Aorta (tissue), 5 donors: ENCODE measurements at regions not wholly inside any gene's neighbourhood (a gene's known extent, or its start where the extent isn't known, plus 50 kb on each side); places are given as distances from the start of the nearest gene placed in this dataset.

Experiments
- ATAC-seq: fragments of 200-7000 bp; cut with Tn5 transposase; one replicate; pipeline ENCODE4 v1.9.1; 2022; ENCODE audit warnings: moderate library complexity; ENCODE audit not compliant: low FRiP score
- DNase-seq, 2 donors: peaks; one replicate each; pipeline ENCODE4 v3.0.0-alpha.2; 2020
- H3K27ac ChIP-seq, 2 donors: one replicate each; pipeline ENCODE4 v1.5.1; 2013; ENCODE audit warnings: low read length in 2 of 2, mild to moderate bottlenecking in 2 of 2, moderate library complexity in 2 of 2, control low read depth in 1 of 2, inconsistent platforms in 1 of 2, low read depth in 1 of 2
- H3K27me3 ChIP-seq, 2 donors: one replicate each; pipeline ENCODE4 v1.6.1; 2013; ENCODE audit warnings: control low read depth in 1 of 2, low read length in 1 of 2, mild to moderate bottlenecking in 1 of 2, moderate library complexity in 1 of 2; ENCODE audit not compliant: insufficient read depth in 2 of 2, control insufficient read depth in 1 of 2
- H3K36me3 ChIP-seq, 2 donors: one replicate each; pipeline ENCODE4 v1.6.1; 2013; ENCODE audit warnings: control low read depth in 1 of 2, low read length in 1 of 2, mild to moderate bottlenecking in 1 of 2; ENCODE audit not compliant: insufficient read depth in 2 of 2, control insufficient read depth in 1 of 2
- H3K4me1 ChIP-seq, 2 donors: one replicate each; pipeline ENCODE4 v1.6.1; 2013; ENCODE audit warnings: low read length in 2 of 2, control low read depth in 1 of 2, mild to moderate bottlenecking in 1 of 2, moderate library complexity in 1 of 2; ENCODE audit not compliant: insufficient read depth in 2 of 2, control insufficient read depth in 1 of 2
- H3K4me3 ChIP-seq, 2 donors: one replicate each; pipeline ENCODE4 v1.5.1; 2013; ENCODE audit warnings: low read length in 2 of 2, control low read depth in 1 of 2, mild to moderate bottlenecking in 1 of 2
- H3K9me3 ChIP-seq: one replicate; pipeline ENCODE4 v1.6.1; 2013; ENCODE audit warnings: mild to moderate bottlenecking, low read length; ENCODE audit not compliant: control insufficient read depth
- WGBS, 2 donors: extraction: QIAGEN DNeasy Blood & Tissue Kit; methylation state at CpG; one replicate each; pipeline ENCODE4 v1.1.7; 2013; 5-methylcytosine and 5-hydroxymethylcytosine counted together
- intact Hi-C, 2 donors: fragments of 100-400 bp; cut with DNase I; formaldehyde crosslinking; loops; one replicate each; pipeline versions ENCODE4 v1.14.2 to v1.15.0; 2022
- donor health status: healthy with polysubstance abuse.
- donor health status: Bipolar disorder and iron deficiency.
- donor health status: DM: no; HTN: no; CAD: no.
- donor health status: DM: no; HTN: no; CAD: no.
- donor health status: DM: yes; HTN: yes; CAD: no.

GRCh38 chr3:25107918-25108617 is 320.0 kb upstream of the RARB start:
- no peaks in the 10 kb centered on the region for H3K4me1 ChIP-seq
- no peaks in the 10 kb centered on the region for H3K27me3 ChIP-seq
- DNase-seq (no peak), ATAC-seq (no peak)
- H3K36me3 ChIP-seq, result no peaks in the 10 kb centered on the region
- intact Hi-C loops, result no loop called here
- no peak overlapping the region for H3K4me3 ChIP-seq
- 89% methylated on average over 9 of the region's 9 CpGs for WGBS, 2 donors
- H3K9me3 ChIP-seq, result no peaks in the 10 kb centered on the region
- H3K27ac ChIP-seq, result no peak overlapping the region

DNA sequence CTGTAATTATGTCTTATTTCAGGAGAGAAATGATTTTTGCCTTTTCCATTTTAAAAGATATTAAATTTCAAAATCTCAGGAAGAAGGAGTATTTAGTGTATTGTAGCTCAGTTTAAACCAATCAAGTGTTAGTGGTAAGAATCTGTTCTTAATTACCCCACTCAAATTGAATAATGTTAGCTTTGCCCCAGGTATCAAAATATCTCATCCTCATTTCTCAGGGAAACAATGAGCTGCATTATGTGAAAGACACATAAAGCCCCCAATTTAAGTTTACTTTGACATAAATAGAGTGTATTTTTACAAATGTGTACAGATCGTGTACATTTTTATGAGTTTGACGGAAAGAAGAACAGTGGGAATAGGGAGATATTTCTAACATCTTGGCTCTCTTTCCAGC is 317.4 kb upstream of the RARB start:
- Histone ChIP-seq H3K9me3 (no peaks in the 10 kb centered on the region), H3K36me3 (no peaks in the 10 kb centered on the region), H3K4me3 (no peak overlapping the region), H3K27ac (no peak overlapping the region), H3K27me3 (no peaks in the 10 kb centered on the region), H3K4me1 (no peaks in the 10 kb centered on the region)
- no peak for DNase-seq
- intact Hi-C loops, result no loop called here
- 56 to 70% methylated on average over 2 of the region's 2 CpGs for WGBS, 2 donors
- ATAC-seq, result no peak

DNA sequence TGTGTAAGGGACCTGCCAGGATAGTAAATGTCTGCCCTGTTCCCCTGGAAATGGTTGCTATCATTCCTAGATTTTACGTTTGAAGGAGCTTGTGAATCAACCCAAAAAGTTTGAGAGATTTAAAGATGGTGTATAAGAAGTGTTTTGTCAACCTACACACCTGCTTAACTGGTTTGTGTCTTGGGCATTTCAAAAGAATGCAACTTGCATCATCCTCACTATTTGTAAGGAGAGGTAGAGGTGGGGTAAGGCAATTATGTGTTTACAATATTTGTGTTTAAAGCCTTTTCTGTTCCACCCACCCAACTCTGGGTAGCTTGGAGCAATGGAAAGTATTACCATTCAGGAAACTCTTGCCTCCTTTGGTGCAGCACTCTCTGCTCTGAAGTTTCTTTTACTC is 314.2 kb upstream of the RARB start:
- no peaks in the 10 kb centered on the region for H3K27me3 ChIP-seq
- WGBS, 2 donors, result 77 to 90% methylated on average over 1 of the region's 1 CpG
- intact Hi-C loops, result no loop called here
- no peak for DNase-seq
- no peaks in the 10 kb centered on the region for H3K9me3 ChIP-seq
- no peak overlapping the region for H3K27ac ChIP-seq
- no peaks in the 10 kb centered on the region for H3K36me3 ChIP-seq
- no peak overlapping the region for H3K4me3 ChIP-seq
- no peak for ATAC-seq
- no peaks in the 10 kb centered on the region for H3K4me1 ChIP-seq

- intact Hi-C loops, result no loop called here
- H3K9me3 ChIP-seq, result no peaks in the 10 kb centered on the region
- H3K27ac ChIP-seq, result no peak overlapping the region
- 86 to 87% methylated on average over 2 of the region's 2 CpGs for WGBS, 2 donors
- H3K27me3 ChIP-seq, result no peaks in the 10 kb centered on the region
- no peak for ATAC-seq
- DNase-seq, result no peak
- H3K36me3 ChIP-seq, result no peaks in the 10 kb centered on the region
- no peak overlapping the region for H3K4me3 ChIP-seq
- no peaks in the 10 kb centered on the region for H3K4me1 ChIP-seq
Measured at GRCh38 chr3:25114532-25114931, 313.5 kb upstream of the RARB start.

DNA sequence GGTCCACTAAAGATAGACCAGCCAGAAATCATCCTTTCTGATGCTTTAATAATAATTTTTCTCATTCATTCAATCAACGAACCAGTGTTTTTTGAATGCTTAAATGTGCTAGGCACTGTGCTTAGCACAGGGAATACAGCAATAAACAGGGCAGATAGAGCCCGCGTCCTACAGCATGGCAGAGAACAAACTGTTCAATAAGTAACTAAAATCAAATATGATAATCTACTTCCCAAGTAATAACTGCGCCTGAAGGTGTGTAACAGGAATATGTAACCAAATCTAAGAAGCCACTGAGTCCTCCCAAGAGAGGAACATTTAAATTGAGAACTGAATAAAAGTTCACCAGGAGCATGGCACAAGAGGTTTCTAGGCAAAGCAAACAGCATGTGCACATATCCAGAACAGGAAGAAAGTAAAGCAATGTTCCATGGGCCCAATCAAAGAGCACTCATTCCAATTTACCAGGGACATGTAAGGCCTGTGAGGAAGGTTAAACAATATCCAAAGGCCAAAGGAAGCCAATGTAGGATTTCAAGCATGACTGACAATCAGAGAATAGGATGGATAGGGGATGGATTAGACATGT is 311.0 kb upstream of the RARB start:
- Histone ChIP-seq H3K27ac (no peak overlapping the region), H3K9me3 (no peaks in the 10 kb centered on the region), H3K4me1 (no peaks in the 10 kb centered on the region), H3K4me3 (no peak overlapping the region), H3K36me3 (no peaks in the 10 kb centered on the region), H3K27me3 (no peaks in the 10 kb centered on the region)
- DNase-seq, result no peak
- intact Hi-C loops, result no loop called here
- WGBS, 2 donors, result 95 to 96% methylated on average over 4 of the region's 4 CpGs
- ATAC-seq, result no peak

DNA sequence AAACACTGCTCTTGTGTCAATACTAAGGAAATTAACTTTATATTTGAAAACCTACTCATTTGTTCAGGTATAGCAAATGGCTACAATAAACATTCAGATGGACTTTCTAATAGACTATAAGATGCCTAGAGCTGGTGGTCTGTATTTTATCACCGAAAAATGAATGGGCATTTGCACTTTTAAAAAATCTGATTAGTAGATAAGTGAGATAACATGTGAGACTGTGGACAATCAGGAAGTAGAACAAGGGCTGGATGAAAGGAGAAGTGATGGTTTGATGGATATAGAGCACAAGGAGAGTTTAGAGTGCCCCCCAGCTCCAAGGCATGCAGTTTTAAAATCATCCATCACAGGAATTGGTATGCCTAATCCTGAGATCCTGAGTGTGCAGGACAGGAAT is 308.4 kb upstream of the RARB start:
- H3K4me1 ChIP-seq, result no peaks in the 10 kb centered on the region
- intact Hi-C loops, result no loop called here
- H3K27me3 ChIP-seq, result no peaks in the 10 kb centered on the region
- WGBS, 2 donors, result 92 to 100% methylated on average over 1 of the region's 1 CpG
- H3K4me3 ChIP-seq, result no peak overlapping the region
- H3K9me3 ChIP-seq, result no peaks in the 10 kb centered on the region
- H3K36me3 ChIP-seq, result no peaks in the 10 kb centered on the region
- DNase-seq, result no peak
- ATAC-seq, result no peak
- no peak overlapping the region for H3K27ac ChIP-seq

DNA sequence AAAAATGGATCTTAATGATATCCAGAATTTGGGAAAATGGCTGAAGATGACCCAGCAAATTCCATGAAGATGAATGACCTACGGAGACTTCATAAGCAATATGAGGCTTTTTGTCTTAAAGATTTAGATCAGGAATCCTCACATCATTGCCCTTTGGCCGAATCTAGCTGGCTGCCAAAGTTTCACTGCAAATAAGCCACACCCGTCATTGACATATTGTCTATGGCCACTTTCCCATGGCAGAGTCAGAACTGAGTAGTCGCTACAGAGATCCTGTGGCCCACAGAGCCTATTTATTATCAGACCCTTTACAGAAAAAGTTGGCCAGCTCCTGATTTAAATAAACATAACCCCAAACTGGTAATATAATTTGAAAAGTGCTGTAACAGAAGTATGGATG is 307.4 kb upstream of the RARB start:
- no peak overlapping the region for H3K4me3 ChIP-seq
- no peaks in the 10 kb centered on the region for H3K27me3 ChIP-seq
- intact Hi-C loops, result no loop called here
- no peaks in the 10 kb centered on the region for H3K4me1 ChIP-seq
- H3K9me3 ChIP-seq, result no peaks in the 10 kb centered on the region
- H3K27ac ChIP-seq, result no peak overlapping the region
- H3K36me3 ChIP-seq, result no peaks in the 10 kb centered on the region
- WGBS, 2 donors, result 62 to 73% methylated on average over 4 of the region's 4 CpGs
- no peak for ATAC-seq
- DNase-seq, result no peak

DNA sequence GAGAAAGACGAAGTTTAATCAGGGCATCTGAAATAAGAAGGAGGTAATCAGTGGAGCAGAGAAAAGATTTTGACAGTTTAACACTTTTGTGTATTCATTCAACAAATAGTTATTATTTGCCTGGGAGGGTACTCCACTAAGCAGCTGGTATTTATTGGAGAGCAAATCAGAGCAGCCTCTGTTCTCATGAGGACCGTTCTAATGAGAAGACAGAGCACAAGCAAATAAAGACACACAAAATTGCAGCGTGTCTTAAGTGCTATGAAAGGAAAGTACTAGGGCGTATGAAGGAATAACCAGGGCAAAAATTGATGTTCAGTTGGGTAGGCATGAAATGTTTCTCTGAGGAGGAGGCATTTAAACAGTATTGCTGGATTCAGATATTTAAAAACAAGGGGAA is 302.9 kb upstream of the RARB start:
- WGBS, 2 donors, result 87 to 88% methylated on average over 4 of the region's 4 CpGs
- Histone ChIP-seq H3K9me3 (peaks cover 2% of the 10 kb centered on the region), H3K27me3 (no peaks in the 10 kb centered on the region), H3K4me1 (no peaks in the 10 kb centered on the region), H3K27ac (no peak overlapping the region), H3K4me3 (no peak overlapping the region), H3K36me3 (no peaks in the 10 kb centered on the region)
- DNase-seq (no peak), ATAC-seq (no peak)
- intact Hi-C loops, result no loop called here

DNA sequence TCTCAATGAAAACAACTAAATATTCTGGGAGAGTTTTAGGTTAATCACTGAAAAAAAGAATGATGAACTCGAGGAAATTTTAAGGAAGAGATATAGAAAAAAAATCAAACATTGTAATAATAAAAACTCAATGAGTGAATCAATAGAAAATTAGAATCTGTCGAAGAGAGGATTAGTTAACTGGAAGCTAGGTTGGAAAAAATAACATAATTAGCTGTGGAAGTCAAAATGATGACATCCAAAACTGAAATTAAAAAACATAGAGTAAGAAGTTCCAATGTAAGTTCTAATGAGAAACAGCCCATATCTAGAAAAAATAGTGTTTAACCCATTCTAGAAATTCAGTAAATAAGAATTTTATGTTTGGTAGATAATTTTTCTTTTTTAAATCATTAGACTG is 299.3 kb upstream of the RARB start:
- intact Hi-C loops, result no loop called here
- DNase-seq, result no peak

More for the DNA sequence above, 299.3 kb upstream of the RARB start:
- Histone ChIP-seq H3K36me3 (no peaks in the 10 kb centered on the region), H3K9me3 (peaks cover 2% of the 10 kb centered on the region), H3K27me3 (no peaks in the 10 kb centered on the region), H3K4me3 (no peak overlapping the region), H3K27ac (no peak overlapping the region), H3K4me1 (no peaks in the 10 kb centered on the region)
- 86 to 89% methylated on average over 2 of the region's 2 CpGs for WGBS, 2 donors
- no peak for ATAC-seq
